H1 (cell line): ENCODE measurements at regions not wholly inside any gene's neighbourhood (a gene's known extent, or its start where the extent isn't known, plus 50 kb on each side); places are given as distances from the start of the nearest gene placed in this dataset.
"Not testable (repeated sequence)": the region's sequence is repeated elsewhere in the genome, so short reads cannot be mapped to it uniquely, and the experiment has no call there.

Experiments used
- CTCF ChIA-PET: fragments of 300-600 bp; sonication (Branson Sonifier 250); formaldehyde crosslinking; loops from one replicate; lab custom pipeline; 2021; ENCODE audit not compliant: partially characterized antibody; lab: Charles Lee
- POLR2A ChIA-PET: fragments of 300-600 bp; sonication (Branson Sonifier 250); formaldehyde crosslinking; loops from one replicate; lab custom pipeline; 2021; ENCODE audit warnings: inconsistent platforms; ENCODE audit not compliant: partially characterized antibody; lab: Charles Lee
- DNase-seq, 2 experiments: peaks; one replicate each; pipeline versions ENCODE4 v3.0.0 to v3.0.0-alpha.2; 2010 to 2022; ENCODE audit warnings: low spot score in 2 of 2, low read depth in 1 of 2, mixed read lengths in 1 of 2
- FAIRE-seq: peaks from 2 replicates; lab custom pipeline; 2011; peaks lifted over from hg19 to GRCh38; lab: Jason Lieb, UNC
- H2AFZ ChIP-seq: 2 replicates; pipeline ENCODE4 v1.8.1; 2012; ENCODE audit warnings: low read length, inconsistent platforms
- H2AK5ac ChIP-seq: 2 replicates; pipeline ENCODE4 v1.6.1; 2013; ENCODE audit warnings: low read depth, low read length
- H2BK120ac ChIP-seq: replicated peaks from 2 replicates; pipeline ENCODE3; 2013; ENCODE audit warnings: low read depth, low read length, inconsistent platforms
- H2BK12ac ChIP-seq: 2 replicates; pipeline ENCODE4 v1.6.1; 2013; ENCODE audit warnings: low read depth, low read length
- H2BK15ac ChIP-seq: 2 replicates; pipeline ENCODE4 v1.6.1; 2013; ENCODE audit warnings: low read length
- H2BK20ac ChIP-seq: 2 replicates; pipeline ENCODE4 v1.6.1; 2013; ENCODE audit warnings: low read length
- H2BK5ac ChIP-seq: 2 replicates; pipeline ENCODE4 v1.6.1; 2013; ENCODE audit warnings: low read depth, low read length
- H3K14ac ChIP-seq: 2 replicates; pipeline ENCODE4 v1.6.1; 2013; ENCODE audit warnings: inconsistent platforms; ENCODE audit not compliant: insufficient read length
- H3K18ac ChIP-seq: 2 replicates; pipeline ENCODE4 v1.6.1; 2013; ENCODE audit warnings: low read length; ENCODE audit errors: extremely low read depth
- H3K23ac ChIP-seq: 2 replicates; pipeline ENCODE4 v1.6.1; 2013; ENCODE audit warnings: inconsistent platforms; ENCODE audit not compliant: insufficient read length
- H3K23me2 ChIP-seq: 2 replicates; pipeline ENCODE4 v1.6.1; 2013; ENCODE audit warnings: low read depth, low read length
- H3K27ac ChIP-seq: 2 replicates; pipeline ENCODE4 v1.6.1; 2011; ENCODE audit warnings: low read depth, low read length, inconsistent platforms
- H3K27me3 ChIP-seq, 4 experiments: replicated peaks in 1 of 4; 1 replicate in 1 of 4; 2 replicates in 3 of 4; pipeline versions ENCODE4 v1.6.1 to v1.8.1; 2011 to 2013; ENCODE audit warnings: low read length in 3 of 4, mild to moderate bottlenecking in 3 of 4, inconsistent platforms in 2 of 4, mixed read lengths in 2 of 4, moderate library complexity in 1 of 4; ENCODE audit not compliant: control insufficient read depth in 3 of 4, insufficient read depth in 3 of 4; ENCODE audit errors: extremely low read depth in 1 of 4
- H3K36me3 ChIP-seq, 4 experiments: 2 replicates each; pipeline versions ENCODE4 v1.6.1 to v1.8.1; 2011 to 2013; ENCODE audit warnings: mild to moderate bottlenecking in 4 of 4, low read length in 3 of 4, moderate library complexity in 2 of 4, control low read depth in 1 of 4, inconsistent platforms in 1 of 4; ENCODE audit not compliant: insufficient read depth in 4 of 4, control insufficient read depth in 2 of 4
- H3K4ac ChIP-seq: replicated peaks from 2 replicates; pipeline ENCODE3; 2013; ENCODE audit warnings: low read length, low read depth, mixed read lengths, inconsistent platforms; ENCODE audit not compliant: insufficient read length
- H3K4me1 ChIP-seq, 4 experiments: replicated peaks in 1 of 4; 1 replicate in 1 of 4; 2 replicates in 3 of 4; pipeline versions ENCODE4 v1.6.1 to v1.8.1; 2011 to 2013; ENCODE audit warnings: low read length in 3 of 4, inconsistent platforms in 2 of 4, mixed read lengths in 1 of 4; ENCODE audit not compliant: insufficient read depth in 4 of 4, control insufficient read depth in 3 of 4
- H3K4me2 ChIP-seq, 2 experiments: 2 replicates each; pipeline versions ENCODE4 v1.6.1 to v1.8.1; 2011 to 2013; ENCODE audit warnings: low read depth in 2 of 2, low read length in 2 of 2, control low read depth in 1 of 2, inconsistent platforms in 1 of 2, mild to moderate bottlenecking in 1 of 2; ENCODE audit not compliant: insufficient read depth in 1 of 2
- H3K4me3 ChIP-seq, 4 experiments: fragments of 200-600, 300-600 bp in 1 of 4; sonication (generic), shearing (Covaris generic), sonication (Bioruptor Twin) in 1 of 4; 2 replicates each; pipeline versions ENCODE4 v1.5.1 to v1.8.1; 2011 to 2016; ENCODE audit warnings: low read length in 4 of 4, low read depth in 3 of 4, control low read depth in 2 of 4, inconsistent platforms in 2 of 4, mild to moderate bottlenecking in 2 of 4, mixed read lengths in 1 of 4, moderate library complexity in 1 of 4; ENCODE audit not compliant: insufficient read depth in 2 of 4; ENCODE audit errors: extremely low read depth in 1 of 4
- H3K56ac ChIP-seq: replicated peaks from 2 replicates; pipeline ENCODE3; 2013; ENCODE audit warnings: low read depth, mild to moderate bottlenecking, mixed read lengths, low read length, inconsistent platforms; ENCODE audit not compliant: insufficient read length
- H3K79me1 ChIP-seq: 2 replicates; pipeline ENCODE4 v1.6.1; 2013; ENCODE audit warnings: low read depth, low read length, control low read depth
- H3K79me2 ChIP-seq, 2 experiments: 2 replicates each; pipeline versions ENCODE4 v1.6.1 to v1.8.1; 2012 to 2013; ENCODE audit warnings: low read length in 2 of 2, mild to moderate bottlenecking in 2 of 2, inconsistent platforms in 1 of 2; ENCODE audit not compliant: insufficient read depth in 2 of 2, control insufficient read depth in 1 of 2
- H3K9ac ChIP-seq, 4 experiments: replicated peaks in 1 of 4; 1 replicate in 1 of 4; 2 replicates in 3 of 4; pipeline versions ENCODE4 v1.6.1 to v1.8.1; 2011 to 2013; ENCODE audit warnings: low read depth in 3 of 4, low read length in 3 of 4, control low read depth in 2 of 4, mild to moderate bottlenecking in 2 of 4, moderate library complexity in 2 of 4, inconsistent platforms in 1 of 4; ENCODE audit errors: extremely low read depth in 1 of 4
- H3K9me3 ChIP-seq, 2 experiments: 2 replicates each; pipeline versions ENCODE4 v1.6.1 to v1.8.1; 2012 to 2013; ENCODE audit warnings: mild to moderate bottlenecking in 2 of 2, moderate library complexity in 2 of 2, control low read depth in 1 of 2, inconsistent platforms in 1 of 2, low read depth in 1 of 2, low read length in 1 of 2, mixed read lengths in 1 of 2; ENCODE audit not compliant: insufficient read depth in 2 of 2
- H4K20me1 ChIP-seq, 2 experiments: replicated peaks in 1 of 2; 2 replicates each; pipeline versions ENCODE3 to v1.8.1; 2011 to 2013; ENCODE audit warnings: inconsistent platforms in 2 of 2, low read length in 2 of 2, mild to moderate bottlenecking in 1 of 2; ENCODE audit not compliant: insufficient read depth in 2 of 2, control insufficient read depth in 1 of 2
- H4K5ac ChIP-seq: 2 replicates; pipeline ENCODE4 v1.6.1; 2013; ENCODE audit warnings: low read length, low read depth, mixed read lengths, inconsistent platforms; ENCODE audit not compliant: insufficient read length
- H4K8ac ChIP-seq: 2 replicates; pipeline ENCODE4 v1.8.0; 2013; ENCODE audit warnings: mild to moderate bottlenecking, moderate library complexity, low read length, inconsistent platforms; ENCODE audit not compliant: insufficient read depth; ENCODE audit errors: extremely low read depth
- H4K91ac ChIP-seq: replicated peaks from 2 replicates; pipeline ENCODE3; 2013; ENCODE audit warnings: low read length, mixed read lengths, inconsistent platforms; ENCODE audit not compliant: insufficient read length
- WGBS, 2 experiments: shearing (Covaris generic) in 1 of 2; methylation state at CpG; one replicate each; pipeline versions ENCODE4 v1.1.6 to v1.1.7; 2013 to 2015; ENCODE audit warnings: low lambda C conversion rate in 2 of 2, mixed read lengths in 2 of 2, inconsistent platforms in 1 of 2, low coverage in 1 of 2, missing lambda C conversion rate in 1 of 2; ENCODE audit not compliant: insufficient replicate concordance in 2 of 2, insufficient coverage in 1 of 2, insufficient read length in 1 of 2; ENCODE audit errors: extremely low coverage in 1 of 2, missing lambda C conversion rate in 1 of 2; 5-methylcytosine and 5-hydroxymethylcytosine counted together

- FAIRE-seq, H3K4me3 ChIP-seq: not testable (repeated sequence)
- CTCF ChIA-PET = interaction anchor here (0.6 to 1.1 kb wide), 2 partner anchors 16 to 32 kb away, joined by 3 read pairs; no protein-coding TSS in a partner anchor
These were observed 252.8 kb upstream of the INTU start for GRCh38 chr4:127379948-127380347.

More at GRCh38 chr4:127379948-127380347, 252.8 kb upstream of the INTU start:
- H3K23ac ChIP-seq, H3K9me3 ChIP-seq, H4K8ac ChIP-seq, H4K5ac ChIP-seq, H3K27me3 ChIP-seq, H3K79me1 ChIP-seq, POLR2A ChIA-PET, DNase-seq, H3K4me2 ChIP-seq, H3K9ac ChIP-seq, H4K20me1 ChIP-seq, H2BK5ac ChIP-seq, H2BK20ac ChIP-seq, H3K56ac ChIP-seq, H3K14ac ChIP-seq, H2AK5ac ChIP-seq, H3K23me2 ChIP-seq, H3K36me3 ChIP-seq, H3K27ac ChIP-seq, H2BK12ac ChIP-seq, H3K18ac ChIP-seq, H2BK15ac ChIP-seq, H3K4ac ChIP-seq, H2BK120ac ChIP-seq, H3K4me1 ChIP-seq, H2AFZ ChIP-seq, H3K79me2 ChIP-seq, H4K91ac ChIP-seq: not testable (repeated sequence)
- WGBS, 2 experiments = 88% methylated on average over 14 of the region's 18 CpGs; no CpG with 5 or more reads in 1 of the 2 experiments
